A549 (cell line): ENCODE measurements at regions not wholly inside any gene's neighbourhood (a gene's known extent, or its start where the extent isn't known, plus 50 kb on each side); places are given as distances from the start of the nearest gene placed in this dataset.

ENCODE experiments used
- CEBPB ChIP-seq, 2 experiments: fragments of >200 bp in 1 of 2; sonication (Bioruptor Twin) in 1 of 2; formaldehyde crosslinking in 1 of 2; IDR thresholded peaks; 2 replicates each; pipeline ENCODE4 v1.6.1; 2012 to 2016
- CHD2 ChIP-seq: fragments of 150-350 bp; IDR thresholded peaks from 2 replicates; pipeline ENCODE4 v1.6.1; 2014; ENCODE audit warnings: low read length; ENCODE audit not compliant: partially characterized antibody
- ELK1 ChIP-seq: fragments of 150-350 bp; IDR thresholded peaks from 2 replicates; pipeline ENCODE4 v1.6.1; 2014; ENCODE audit warnings: low read depth, mild to moderate bottlenecking, low read length
- EP300 ChIP-seq, 2 experiments: fragments of >200 bp; sonication (Bioruptor Twin); formaldehyde crosslinking; IDR thresholded peaks; 2 replicates in 1 of 2; 3 replicates in 1 of 2; pipeline ENCODE4 v1.6.1; 2016 to 2017
- HMGXB4 ChIP-seq: fragments of 250-450 bp; sonication (Bioruptor Pico); IDR thresholded peaks from 2 replicates; pipeline ENCODE4 v1.5.0; 2021; ENCODE audit warnings: mild to moderate bottlenecking, moderate library complexity, borderline replicate concordance
- MYC ChIP-seq: IDR thresholded peaks from 2 replicates; pipeline ENCODE4 v1.6.1; 2012; ENCODE audit warnings: mild to moderate bottlenecking, inconsistent platforms, low read length, improper control_type of control experiment, borderline replicate concordance
- POLR2A ChIP-seq: IDR thresholded peaks from 2 replicates; pipeline ENCODE4 v1.6.1; 2012; ENCODE audit warnings: mild to moderate bottlenecking, low read length
- RFX5 ChIP-seq: fragments of 450-650 bp; IDR thresholded peaks from 2 replicates; pipeline ENCODE4 v1.7.1; 2014; ENCODE audit warnings: antibody characterized with exemption, mild to moderate bottlenecking, moderate library complexity
- SREBF2 ChIP-seq: fragments of 450-650 bp; IDR thresholded peaks from 2 replicates; pipeline ENCODE4 v1.6.1; 2014; ENCODE audit warnings: mild to moderate bottlenecking, moderate library complexity
- TP53 ChIP-seq: fragments of 250-450 bp; sonication (Bioruptor Pico); IDR thresholded peaks from 2 replicates; pipeline ENCODE4 v1.5.0; 2021; ENCODE audit warnings: mild to moderate bottlenecking, moderate library complexity
- ZNF302 ChIP-seq: fragments of 250-450 bp; sonication (Bioruptor Pico); IDR thresholded peaks from 2 replicates; pipeline ENCODE4 v1.9.0; 2021; ENCODE audit warnings: inconsistent platforms, mild to moderate bottlenecking, moderate library complexity
- TF ChIP-seq, protein P1 (sequence below): fragments of >200 bp; sonication (Bioruptor Twin); formaldehyde crosslinking; IDR thresholded peaks from 3 replicates; pipeline ENCODE4 v1.5.1; 2016
- TF ChIP-seq, protein P2 (sequence below): fragments of 450-650 bp; IDR thresholded peaks from 2 replicates; pipeline ENCODE4 v1.6.1; 2014; ENCODE audit warnings: antibody characterized with exemption

DNA sequence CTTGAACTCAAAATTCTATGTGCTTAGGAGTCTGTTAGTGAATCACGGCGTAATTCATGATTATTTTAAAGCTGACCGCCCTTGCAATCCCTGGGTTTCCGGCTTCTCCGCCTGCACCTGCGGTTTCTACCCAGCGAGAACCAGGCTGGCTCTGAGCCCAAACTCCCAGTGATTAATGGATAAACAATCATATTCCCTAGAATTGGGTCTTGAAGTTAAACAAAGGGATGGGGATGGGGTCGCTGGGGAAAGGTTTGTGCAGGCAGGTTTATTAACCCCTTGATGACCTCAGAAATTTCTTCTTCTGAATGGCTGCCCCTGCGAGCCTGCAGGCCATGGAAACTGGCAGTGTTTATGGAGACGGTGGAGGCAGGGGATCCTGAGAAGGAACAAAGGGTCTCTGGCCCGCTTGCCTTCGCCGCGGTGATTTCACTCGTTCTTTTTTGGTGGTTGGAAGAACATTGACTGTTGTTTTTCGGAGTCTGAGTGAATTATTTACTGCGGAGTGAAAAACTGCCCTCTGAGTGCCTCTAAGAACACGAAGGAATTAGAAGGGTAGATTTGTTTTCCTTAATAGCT is 1000.3 kb downstream of the BRD1 start:
- TF ChIP-seq HMGXB4 (CRISPR knock-in tag) (no peak), MYC (no peak), CEBPB (IDR thresholded peaks at IDR 0.05) (no peak), RFX5 (no peak), TP53 (no peak), CHD2 (no peak), POLR2A (no peak), SREBF2 (no peak), EP300 (IDR thresholded peaks at IDR 0.05) (no peak), ZNF302 (CRISPR knock-in tag) (no peak), ELK1 (no peak)
- TF ChIP-seq, protein P1, sequence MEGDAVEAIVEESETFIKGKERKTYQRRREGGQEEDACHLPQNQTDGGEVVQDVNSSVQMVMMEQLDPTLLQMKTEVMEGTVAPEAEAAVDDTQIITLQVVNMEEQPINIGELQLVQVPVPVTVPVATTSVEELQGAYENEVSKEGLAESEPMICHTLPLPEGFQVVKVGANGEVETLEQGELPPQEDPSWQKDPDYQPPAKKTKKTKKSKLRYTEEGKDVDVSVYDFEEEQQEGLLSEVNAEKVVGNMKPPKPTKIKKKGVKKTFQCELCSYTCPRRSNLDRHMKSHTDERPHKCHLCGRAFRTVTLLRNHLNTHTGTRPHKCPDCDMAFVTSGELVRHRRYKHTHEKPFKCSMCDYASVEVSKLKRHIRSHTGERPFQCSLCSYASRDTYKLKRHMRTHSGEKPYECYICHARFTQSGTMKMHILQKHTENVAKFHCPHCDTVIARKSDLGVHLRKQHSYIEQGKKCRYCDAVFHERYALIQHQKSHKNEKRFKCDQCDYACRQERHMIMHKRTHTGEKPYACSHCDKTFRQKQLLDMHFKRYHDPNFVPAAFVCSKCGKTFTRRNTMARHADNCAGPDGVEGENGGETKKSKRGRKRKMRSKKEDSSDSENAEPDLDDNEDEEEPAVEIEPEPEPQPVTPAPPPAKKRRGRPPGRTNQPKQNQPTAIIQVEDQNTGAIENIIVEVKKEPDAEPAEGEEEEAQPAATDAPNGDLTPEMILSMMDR, result no peak
- TF ChIP-seq, protein P2, sequence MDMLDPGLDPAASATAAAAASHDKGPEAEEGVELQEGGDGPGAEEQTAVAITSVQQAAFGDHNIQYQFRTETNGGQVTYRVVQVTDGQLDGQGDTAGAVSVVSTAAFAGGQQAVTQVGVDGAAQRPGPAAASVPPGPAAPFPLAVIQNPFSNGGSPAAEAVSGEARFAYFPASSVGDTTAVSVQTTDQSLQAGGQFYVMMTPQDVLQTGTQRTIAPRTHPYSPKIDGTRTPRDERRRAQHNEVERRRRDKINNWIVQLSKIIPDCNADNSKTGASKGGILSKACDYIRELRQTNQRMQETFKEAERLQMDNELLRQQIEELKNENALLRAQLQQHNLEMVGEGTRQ, result no peak
